Nephron progenitor cell (in vitro differentiated cells): ENCODE measurements at regions not wholly inside any gene's neighbourhood (a gene's known extent, or its start where the extent isn't known, plus 50 kb on each side); places are given as distances from the start of the nearest gene placed in this dataset.

ENCODE experiments used
- DNase-seq: peaks from one replicate; pipeline ENCODE4 v3.0.0; 2021
- H3K27ac Mint-ChIP-seq: 2 replicates; pipeline ENCODE4 v1.8.0; 2021; ENCODE audit warnings: mild to moderate bottlenecking, moderate library complexity, mixed read lengths
- H3K27me3 Mint-ChIP-seq: 2 replicates; pipeline ENCODE4 v1.8.0; 2021; ENCODE audit warnings: mild to moderate bottlenecking, low read depth, mixed read lengths; ENCODE audit not compliant: poor library complexity
- H3K36me3 Mint-ChIP-seq: 2 replicates; pipeline ENCODE4 v1.8.0; 2021; ENCODE audit warnings: low read depth, mixed read lengths
- H3K4me1 Mint-ChIP-seq: 2 replicates; pipeline ENCODE4 v1.8.0; 2021; ENCODE audit warnings: mixed read lengths
- H3K4me3 Mint-ChIP-seq: 2 replicates; pipeline ENCODE4 v1.8.0; 2021; ENCODE audit warnings: mild to moderate bottlenecking, moderate library complexity, mixed read lengths
- H3K9me3 Mint-ChIP-seq: 2 replicates; pipeline ENCODE4 v1.8.0; 2021; ENCODE audit warnings: mild to moderate bottlenecking, moderate library complexity, mixed read lengths
- TF ChIP-seq, protein P1 (sequence below): fragments of 200-600 bp; sonication (generic); IDR thresholded peaks from 2 replicates; pipeline ENCODE4 v1.5.0; 2021; ENCODE audit warnings: antibody characterized with exemption

GRCh38 chr22:27307545-27308247, 493.9 kb downstream of the MN1 start:
- no peaks in the 10 kb centered on the region for H3K4me1 Mint-ChIP-seq
- peaks cover 4% of the 10 kb centered on the region for H3K36me3 Mint-ChIP-seq
- no peak for DNase-seq
- peaks cover 15% of the 10 kb centered on the region for H3K9me3 Mint-ChIP-seq
- TF ChIP-seq, protein P1, sequence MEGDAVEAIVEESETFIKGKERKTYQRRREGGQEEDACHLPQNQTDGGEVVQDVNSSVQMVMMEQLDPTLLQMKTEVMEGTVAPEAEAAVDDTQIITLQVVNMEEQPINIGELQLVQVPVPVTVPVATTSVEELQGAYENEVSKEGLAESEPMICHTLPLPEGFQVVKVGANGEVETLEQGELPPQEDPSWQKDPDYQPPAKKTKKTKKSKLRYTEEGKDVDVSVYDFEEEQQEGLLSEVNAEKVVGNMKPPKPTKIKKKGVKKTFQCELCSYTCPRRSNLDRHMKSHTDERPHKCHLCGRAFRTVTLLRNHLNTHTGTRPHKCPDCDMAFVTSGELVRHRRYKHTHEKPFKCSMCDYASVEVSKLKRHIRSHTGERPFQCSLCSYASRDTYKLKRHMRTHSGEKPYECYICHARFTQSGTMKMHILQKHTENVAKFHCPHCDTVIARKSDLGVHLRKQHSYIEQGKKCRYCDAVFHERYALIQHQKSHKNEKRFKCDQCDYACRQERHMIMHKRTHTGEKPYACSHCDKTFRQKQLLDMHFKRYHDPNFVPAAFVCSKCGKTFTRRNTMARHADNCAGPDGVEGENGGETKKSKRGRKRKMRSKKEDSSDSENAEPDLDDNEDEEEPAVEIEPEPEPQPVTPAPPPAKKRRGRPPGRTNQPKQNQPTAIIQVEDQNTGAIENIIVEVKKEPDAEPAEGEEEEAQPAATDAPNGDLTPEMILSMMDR: no peak
- no peak overlapping the region for H3K27ac Mint-ChIP-seq
- H3K27me3 Mint-ChIP-seq: peaks cover 73% of the 10 kb centered on the region
- H3K4me3 Mint-ChIP-seq: no peak overlapping the region

- Mint-ChIP-seq H3K36me3 (peaks cover 4% of the 10 kb centered on the region), H3K4me3 (no peak overlapping the region), H3K4me1 (no peaks in the 10 kb centered on the region), H3K27ac (no peak overlapping the region), H3K9me3 (peaks cover 15% of the 10 kb centered on the region), H3K27me3 (peaks cover 67% of the 10 kb centered on the region)
- no peak for DNase-seq
- TF ChIP-seq, protein P1: no peak
These were observed 493.0 kb downstream of the MN1 start for GRCh38 chr22:27308513-27308912.

DNA sequence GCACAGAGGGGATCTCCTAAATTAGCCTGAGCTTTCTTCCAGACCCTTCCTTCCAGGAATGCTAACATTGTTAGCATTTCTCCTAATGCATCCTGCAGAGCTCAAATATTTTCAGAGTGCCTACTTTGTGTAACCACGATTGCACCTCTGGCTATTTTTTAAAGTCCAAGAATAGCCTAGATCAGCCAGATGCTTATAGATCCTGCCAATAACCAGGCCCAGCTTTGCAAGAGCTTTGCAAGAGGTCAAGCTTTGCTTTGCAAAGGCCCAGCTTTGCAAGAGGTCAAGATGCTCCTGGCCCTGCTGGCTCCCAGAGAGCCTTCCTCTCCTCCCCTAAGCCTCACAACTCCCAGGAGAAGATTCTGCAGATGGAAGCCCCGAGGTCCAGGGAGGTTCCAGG, 491.9 kb downstream of the MN1 start:
- H3K4me1 Mint-ChIP-seq: no peaks in the 10 kb centered on the region

GRCh38 chr22:27310966-27311697, 490.4 kb downstream of the MN1 start:
- peaks cover 4% of the 10 kb centered on the region for H3K36me3 Mint-ChIP-seq
- peaks cover 57% of the 10 kb centered on the region for H3K27me3 Mint-ChIP-seq
- H3K27ac Mint-ChIP-seq: no peak overlapping the region
- H3K9me3 Mint-ChIP-seq: peaks cover 15% of the 10 kb centered on the region
- TF ChIP-seq, protein P1: no peak
- peaks cover 7% of the 10 kb centered on the region for H3K4me1 Mint-ChIP-seq
- H3K4me3 Mint-ChIP-seq: no peak overlapping the region
- peak; percentile 49 for DNase-seq

More for the DNA sequence above, 491.9 kb downstream of the MN1 start:
- Mint-ChIP-seq H3K27ac (no peak overlapping the region), H3K4me3 (no peak overlapping the region), H3K27me3 (peaks cover 57% of the 10 kb centered on the region), H3K9me3 (peaks cover 15% of the 10 kb centered on the region), H3K36me3 (peaks cover 4% of the 10 kb centered on the region)
- DNase-seq: no peak
- TF ChIP-seq, protein P1: no peak

DNA sequence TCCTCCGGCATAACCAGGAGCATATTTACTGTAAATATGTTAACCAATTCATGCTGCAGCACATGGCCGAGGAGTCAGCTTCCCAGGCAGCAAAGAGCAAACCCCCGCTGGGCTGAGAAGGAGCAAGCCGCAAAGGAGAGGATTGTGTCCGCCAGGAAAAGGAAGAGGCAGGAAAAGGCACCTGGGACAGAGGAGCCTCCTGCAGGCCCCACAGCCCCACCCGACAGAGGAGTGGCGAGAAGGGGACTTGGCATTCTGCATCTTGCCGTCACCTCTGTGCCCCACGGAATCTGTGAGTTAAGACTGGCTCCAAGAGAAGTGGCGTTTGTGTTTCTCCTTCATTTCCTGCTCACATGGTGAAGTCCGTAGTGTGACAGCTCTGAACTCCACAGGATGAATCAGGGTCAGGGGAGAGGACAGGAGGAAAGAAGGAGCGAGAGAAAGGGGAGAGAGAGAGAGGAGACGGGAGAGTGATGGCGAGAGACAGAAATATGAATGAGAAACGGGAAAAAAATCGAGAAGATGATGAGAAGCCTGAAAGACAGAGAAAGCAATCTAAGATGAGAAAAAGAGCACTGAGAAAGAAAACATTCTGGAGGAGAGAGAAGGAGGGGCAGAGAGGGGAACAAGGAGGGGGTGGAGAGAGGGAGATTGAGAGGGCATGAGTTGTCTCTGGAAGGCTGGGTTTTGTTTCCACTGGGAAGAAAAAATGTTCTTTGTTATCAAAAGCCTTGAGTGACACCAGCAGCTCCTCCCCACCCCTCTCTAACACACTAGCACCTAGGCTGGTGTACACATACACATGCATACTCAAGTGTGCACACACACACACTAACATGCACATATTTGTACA, 489.6 kb downstream of the MN1 start:
- no peak overlapping the region for H3K27ac Mint-ChIP-seq
- TF ChIP-seq, protein P1: no peak
- H3K4me3 Mint-ChIP-seq: no peak overlapping the region
- peaks cover 15% of the 10 kb centered on the region for H3K9me3 Mint-ChIP-seq
- H3K36me3 Mint-ChIP-seq: peaks cover 4% of the 10 kb centered on the region
- H3K4me1 Mint-ChIP-seq: peaks cover 15% of the 10 kb centered on the region
- peaks cover 50% of the 10 kb centered on the region for H3K27me3 Mint-ChIP-seq
- DNase-seq: peak; percentile 25
